ENCODE measurements at regions not wholly inside any gene's neighbourhood (a gene's known extent, or its start where the extent isn't known, plus 50 kb on each side); places are given as distances from the start of the nearest gene placed in this dataset.

DNA sequence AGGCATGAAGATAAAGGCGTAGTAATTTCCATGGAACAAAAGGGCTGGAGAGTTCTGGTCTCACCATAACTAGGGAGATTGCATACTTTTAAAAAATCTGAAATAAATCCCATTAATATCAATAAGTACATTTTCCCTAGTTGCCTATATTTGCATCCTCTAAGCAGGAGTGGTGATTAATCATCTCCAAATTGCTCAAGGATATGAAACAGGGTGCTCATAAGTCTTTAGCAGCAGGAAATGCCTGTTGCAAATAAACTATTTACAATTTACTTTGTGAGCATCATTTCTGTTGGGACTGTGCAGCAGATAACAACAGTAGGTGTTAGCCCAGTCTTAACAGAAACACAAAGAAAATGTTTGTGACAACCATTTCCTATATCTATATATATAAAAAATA, 92.4 kb upstream of the TMEM178A start:
- TF ChIP-seq POLR2AphosphoS5 (IDR thresholded peaks at IDR 0.05; ENCODE audit: low read depth, low read length): no peak
- no peak for TF ChIP-seq POLR2A (IDR thresholded peaks at IDR 0.05; ENCODE audit: low read depth, low read length)
- TF ChIP-seq TAF1 (IDR thresholded peaks at IDR 0.05; ENCODE audit: borderline replicate concordance, low read depth, low read length): no peak

Measured in GM12892 (cell line).